Activated CD8-positive, alpha-beta memory T cell treated with anti-CD3 and anti-CD28 coated beads, Interleukin-2, amount 10 ng/mL, durations not matched to agents 7 days and 5 days (primary cell): ENCODE measurements at regions not wholly inside any gene's neighbourhood (a gene's known extent, or its start where the extent isn't known, plus 50 kb on each side); places are given as distances from the start of the nearest gene placed in this dataset.

Experiments used
- ATAC-seq: fragments of 150-1000 bp; cut with Tn5 transposase; one replicate; pipeline ENCODE4 v1.10.0; 2021; ENCODE audit warnings: moderate library complexity
- CTCF ChIA-PET: fragments of 350-600 bp; sonication (Branson Sonifier 250); formaldehyde crosslinking; loops from one replicate; lab custom pipeline; 2021; ENCODE audit warnings: antibody characterized with exemption; lab: Charles Lee
- DNase-seq: peaks from one replicate; pipeline ENCODE4 v3.0.0-alpha.2; 2020
- H3K27ac Mint-ChIP-seq: one replicate; pipeline ENCODE4 v1.8.0; 2021; ENCODE audit warnings: mild to moderate bottlenecking, mixed read lengths
- H3K27me3 Mint-ChIP-seq: one replicate; pipeline ENCODE4 v1.8.0; 2021; ENCODE audit warnings: mixed read lengths
- H3K36me3 Mint-ChIP-seq: one replicate; pipeline ENCODE4 v1.8.0; 2021; ENCODE audit warnings: mild to moderate bottlenecking, mixed read lengths
- H3K4me1 Mint-ChIP-seq: one replicate; pipeline ENCODE4 v1.8.0; 2021; ENCODE audit warnings: mixed read lengths
- H3K4me3 Mint-ChIP-seq: one replicate; pipeline ENCODE4 v1.8.0; 2021; ENCODE audit warnings: mild to moderate bottlenecking, moderate library complexity, mixed read lengths
- H3K9me3 Mint-ChIP-seq: one replicate; pipeline ENCODE4 v1.8.0; 2022; ENCODE audit warnings: low read depth, mixed read lengths

GRCh38 chr4:117422297-117422696 lies 336.9 kb upstream of the TRAM1L1 start:
- no peaks in the 10 kb centered on the region for H3K4me1 Mint-ChIP-seq
- DNase-seq, result no peak
- H3K27me3 Mint-ChIP-seq, result no peaks in the 10 kb centered on the region
- H3K36me3 Mint-ChIP-seq, result no peaks in the 10 kb centered on the region
- no peak overlapping the region for H3K4me3 Mint-ChIP-seq
- no peaks in the 10 kb centered on the region for H3K9me3 Mint-ChIP-seq
- no peak overlapping the region for H3K27ac Mint-ChIP-seq
- no peak for ATAC-seq
- CTCF ChIA-PET, result no interaction called here

- CTCF ChIA-PET, result no interaction called here
- no peaks in the 10 kb centered on the region for H3K36me3 Mint-ChIP-seq
- H3K27me3 Mint-ChIP-seq, result no peaks in the 10 kb centered on the region
- no peak overlapping the region for H3K27ac Mint-ChIP-seq
- no peak overlapping the region for H3K4me3 Mint-ChIP-seq
- ATAC-seq, result no peak
- no peaks in the 10 kb centered on the region for H3K4me1 Mint-ChIP-seq
- no peaks in the 10 kb centered on the region for H3K9me3 Mint-ChIP-seq
- DNase-seq, result no peak
Measured at GRCh38 chr4:117425636-117426035, 340.3 kb upstream of the TRAM1L1 start.

GRCh38 chr4:117428536-117428935 lies 343.2 kb upstream of the TRAM1L1 start:
- CTCF ChIA-PET, result no interaction called here
- no peak for DNase-seq
- H3K36me3 Mint-ChIP-seq, result no peaks in the 10 kb centered on the region
- no peaks in the 10 kb centered on the region for H3K9me3 Mint-ChIP-seq
- ATAC-seq, result no peak
- no peaks in the 10 kb centered on the region for H3K4me1 Mint-ChIP-seq
- no peaks in the 10 kb centered on the region for H3K27me3 Mint-ChIP-seq
- no peak overlapping the region for H3K4me3 Mint-ChIP-seq
- H3K27ac Mint-ChIP-seq, result no peak overlapping the region

GRCh38 chr4:117429061-117429460 lies 343.7 kb upstream of the TRAM1L1 start:
- no peaks in the 10 kb centered on the region for H3K36me3 Mint-ChIP-seq
- no peaks in the 10 kb centered on the region for H3K27me3 Mint-ChIP-seq

GRCh38 chr4:117429506-117429905 lies 344.1 kb upstream of the TRAM1L1 start:
- Mint-ChIP-seq H3K4me3 (no peak overlapping the region), H3K27me3 (no peaks in the 10 kb centered on the region), H3K36me3 (no peaks in the 10 kb centered on the region), H3K9me3 (no peaks in the 10 kb centered on the region), H3K27ac (no peak overlapping the region), H3K4me1 (no peaks in the 10 kb centered on the region)
- CTCF ChIA-PET, result no interaction called here
- DNase-seq (no peak), ATAC-seq (no peak)

More at GRCh38 chr4:117429061-117429460, 343.7 kb upstream of the TRAM1L1 start:
- CTCF ChIA-PET, result no interaction called here
- DNase-seq, result no peak
- Mint-ChIP-seq H3K9me3 (no peaks in the 10 kb centered on the region), H3K4me1 (no peaks in the 10 kb centered on the region), H3K4me3 (no peak overlapping the region), H3K27ac (no peak overlapping the region)
- no peak for ATAC-seq

- Mint-ChIP-seq H3K36me3 (no peaks in the 10 kb centered on the region), H3K27ac (no peak overlapping the region), H3K27me3 (no peaks in the 10 kb centered on the region), H3K4me1 (no peaks in the 10 kb centered on the region), H3K4me3 (no peak overlapping the region), H3K9me3 (peaks cover 1% of the 10 kb centered on the region)
- no peak for DNase-seq
- CTCF ChIA-PET, result no interaction called here
- no peak for ATAC-seq
Measured at GRCh38 chr4:117434424-117434823, 349.0 kb upstream of the TRAM1L1 start.

- Mint-ChIP-seq H3K36me3 (no peaks in the 10 kb centered on the region), H3K4me3 (no peak overlapping the region), H3K9me3 (no peaks in the 10 kb centered on the region), H3K27ac (no peak overlapping the region), H3K4me1 (no peaks in the 10 kb centered on the region), H3K27me3 (no peaks in the 10 kb centered on the region)
- CTCF ChIA-PET, result interaction anchor here (1.2 kb wide), 1 partner anchor 13 kb away, joined by 4 read pairs; no protein-coding TSS in a partner anchor
- no peak for DNase-seq
- ATAC-seq, result no peak
Measured at GRCh38 chr4:117447925-117448324, 362.5 kb upstream of the TRAM1L1 start.

- H3K27me3 Mint-ChIP-seq, result no peaks in the 10 kb centered on the region
- H3K9me3 Mint-ChIP-seq, result peaks cover 2% of the 10 kb centered on the region
- H3K4me1 Mint-ChIP-seq, result no peaks in the 10 kb centered on the region
- H3K36me3 Mint-ChIP-seq, result no peaks in the 10 kb centered on the region
- CTCF ChIA-PET, result no interaction called here
- no peak overlapping the region for H3K4me3 Mint-ChIP-seq
- no peak for ATAC-seq
- no peak for DNase-seq
- H3K27ac Mint-ChIP-seq, result no peak overlapping the region
Measured at GRCh38 chr4:117455088-117455487, 369.7 kb upstream of the TRAM1L1 start.

- ATAC-seq, result no peak
- CTCF ChIA-PET, result no interaction called here
- Mint-ChIP-seq H3K4me3 (no peak overlapping the region), H3K27me3 (no peaks in the 10 kb centered on the region), H3K9me3 (no peaks in the 10 kb centered on the region), H3K4me1 (no peaks in the 10 kb centered on the region), H3K27ac (no peak overlapping the region), H3K36me3 (no peaks in the 10 kb centered on the region)
- DNase-seq, result no peak
Measured at GRCh38 chr4:117466388-117466787, 381.0 kb upstream of the TRAM1L1 start.

GRCh38 chr4:117467404-117467803 lies 382.0 kb upstream of the TRAM1L1 start:
- Mint-ChIP-seq H3K4me1 (no peaks in the 10 kb centered on the region), H3K9me3 (no peaks in the 10 kb centered on the region), H3K27me3 (no peaks in the 10 kb centered on the region), H3K4me3 (no peak overlapping the region), H3K36me3 (no peaks in the 10 kb centered on the region), H3K27ac (no peak overlapping the region)
- ATAC-seq (no peak), DNase-seq (no peak)
- CTCF ChIA-PET, result no interaction called here

GRCh38 chr4:117474987-117475386 lies 389.6 kb upstream of the TRAM1L1 start:
- CTCF ChIA-PET, result no interaction called here
- DNase-seq (no peak), ATAC-seq (no peak)
- Mint-ChIP-seq H3K9me3 (peaks cover 2% of the 10 kb centered on the region), H3K36me3 (no peaks in the 10 kb centered on the region), H3K27me3 (no peaks in the 10 kb centered on the region), H3K4me3 (no peak overlapping the region), H3K4me1 (no peaks in the 10 kb centered on the region), H3K27ac (no peak overlapping the region)

GRCh38 chr4:117477925-117478324 lies 392.5 kb upstream of the TRAM1L1 start:
- no peak for DNase-seq
- no peaks in the 10 kb centered on the region for H3K27me3 Mint-ChIP-seq
- CTCF ChIA-PET, result no interaction called here
- no peak for ATAC-seq
- no peaks in the 10 kb centered on the region for H3K36me3 Mint-ChIP-seq
- H3K4me1 Mint-ChIP-seq, result no peaks in the 10 kb centered on the region
- no peak overlapping the region for H3K4me3 Mint-ChIP-seq
- no peak overlapping the region for H3K27ac Mint-ChIP-seq
- peaks cover 2% of the 10 kb centered on the region for H3K9me3 Mint-ChIP-seq

- no peaks in the 10 kb centered on the region for H3K36me3 Mint-ChIP-seq
Measured at GRCh38 chr4:117478702-117479101, 393.3 kb upstream of the TRAM1L1 start.

GRCh38 chr4:117479673-117480072 lies 394.3 kb upstream of the TRAM1L1 start:
- Mint-ChIP-seq H3K4me1 (no peaks in the 10 kb centered on the region), H3K9me3 (peaks cover 2% of the 10 kb centered on the region), H3K36me3 (no peaks in the 10 kb centered on the region), H3K4me3 (no peak overlapping the region), H3K27me3 (no peaks in the 10 kb centered on the region), H3K27ac (no peak overlapping the region)
- CTCF ChIA-PET, result no interaction called here
- ATAC-seq (no peak), DNase-seq (no peak)

More at GRCh38 chr4:117478702-117479101, 393.3 kb upstream of the TRAM1L1 start:
- no peak overlapping the region for H3K27ac Mint-ChIP-seq
- DNase-seq, result no peak
- CTCF ChIA-PET, result no interaction called here
- no peaks in the 10 kb centered on the region for H3K4me1 Mint-ChIP-seq
- no peaks in the 10 kb centered on the region for H3K27me3 Mint-ChIP-seq
- no peak overlapping the region for H3K4me3 Mint-ChIP-seq
- H3K9me3 Mint-ChIP-seq, result peaks cover 2% of the 10 kb centered on the region
- no peak for ATAC-seq

GRCh38 chr4:117481742-117482141 lies 396.4 kb upstream of the TRAM1L1 start:
- Mint-ChIP-seq H3K36me3 (no peaks in the 10 kb centered on the region), H3K27ac (no peak overlapping the region), H3K9me3 (peaks cover 2% of the 10 kb centered on the region), H3K4me1 (no peaks in the 10 kb centered on the region), H3K27me3 (no peaks in the 10 kb centered on the region), H3K4me3 (no peak overlapping the region)
- no peak for ATAC-seq
- DNase-seq, result no peak
- CTCF ChIA-PET, result no interaction called here
